ENCODE measurements at regions not wholly inside any gene's neighbourhood (a gene's known extent, or its start where the extent isn't known, plus 50 kb on each side); places are given as distances from the start of the nearest gene placed in this dataset.
"Not testable (repeated sequence)": the region's sequence is repeated elsewhere in the genome, so short reads cannot be mapped to it uniquely, and the experiment has no call there.

- not testable (repeated sequence) for H3K4me1 ChIP-seq (ENCODE audit: control insufficient read depth, insufficient read depth, low read length, poor library complexity, severe bottlenecking); DNase-seq; H3K4me3 ChIP-seq (ENCODE audit: insufficient read depth, low read depth, low read length, poor library complexity, severe bottlenecking); H3K9me3 ChIP-seq (ENCODE audit: control insufficient read depth, low read length); H3K36me3 ChIP-seq (ENCODE audit: control insufficient read depth, insufficient read depth, low read length); H3K27ac ChIP-seq (ENCODE audit: insufficient read depth, low read length, poor library complexity, severe bottlenecking); H3K27me3 ChIP-seq (replicated peaks; ENCODE audit: control insufficient read depth, insufficient read depth, low read length, poor library complexity, severe bottlenecking)
Measured at GRCh38 chr10:46792657-46793357, 118.4 kb upstream of the PTPN20 start.

- not testable (repeated sequence) for DNase-seq; H3K27ac ChIP-seq (ENCODE audit: insufficient read depth, low read length, poor library complexity, severe bottlenecking); H3K36me3 ChIP-seq (ENCODE audit: control insufficient read depth, insufficient read depth, low read length); H3K27me3 ChIP-seq (replicated peaks; ENCODE audit: control insufficient read depth, insufficient read depth, low read length, poor library complexity, severe bottlenecking); H3K4me3 ChIP-seq (ENCODE audit: insufficient read depth, low read depth, low read length, poor library complexity, severe bottlenecking); H3K4me1 ChIP-seq (ENCODE audit: control insufficient read depth, insufficient read depth, low read length, poor library complexity, severe bottlenecking); H3K9me3 ChIP-seq (ENCODE audit: control insufficient read depth, low read length)
Measured at GRCh38 chr10:46796351-46796750, 114.9 kb upstream of the PTPN20 start.

DNA sequence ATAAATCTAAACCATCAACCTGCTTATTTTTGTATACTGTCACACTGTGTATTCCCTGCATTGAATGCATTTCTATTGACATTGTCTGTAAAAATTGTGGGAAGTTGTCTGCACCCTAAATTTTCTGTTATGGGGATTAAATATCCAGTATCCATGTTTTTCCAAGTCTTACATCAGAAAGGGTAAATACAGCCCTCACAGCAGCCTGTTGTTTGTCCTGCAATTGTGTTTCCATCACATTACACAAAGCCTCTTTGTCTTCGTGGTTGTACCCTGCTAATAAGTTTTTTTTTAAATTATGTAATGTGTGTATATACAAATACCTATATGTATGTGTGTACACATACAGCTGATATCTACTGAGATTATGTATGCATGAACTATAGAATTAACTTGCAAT lies 109.2 kb upstream of the PTPN20 start:
- not testable (repeated sequence) for H3K27ac ChIP-seq (ENCODE audit: insufficient read depth, low read length, poor library complexity, severe bottlenecking); H3K36me3 ChIP-seq (ENCODE audit: control insufficient read depth, insufficient read depth, low read length); H3K27me3 ChIP-seq (replicated peaks; ENCODE audit: control insufficient read depth, insufficient read depth, low read length, poor library complexity, severe bottlenecking); H3K4me1 ChIP-seq (ENCODE audit: control insufficient read depth, insufficient read depth, low read length, poor library complexity, severe bottlenecking); H3K9me3 ChIP-seq (ENCODE audit: control insufficient read depth, low read length); H3K4me3 ChIP-seq (ENCODE audit: insufficient read depth, low read depth, low read length, poor library complexity, severe bottlenecking); DNase-seq

DNA sequence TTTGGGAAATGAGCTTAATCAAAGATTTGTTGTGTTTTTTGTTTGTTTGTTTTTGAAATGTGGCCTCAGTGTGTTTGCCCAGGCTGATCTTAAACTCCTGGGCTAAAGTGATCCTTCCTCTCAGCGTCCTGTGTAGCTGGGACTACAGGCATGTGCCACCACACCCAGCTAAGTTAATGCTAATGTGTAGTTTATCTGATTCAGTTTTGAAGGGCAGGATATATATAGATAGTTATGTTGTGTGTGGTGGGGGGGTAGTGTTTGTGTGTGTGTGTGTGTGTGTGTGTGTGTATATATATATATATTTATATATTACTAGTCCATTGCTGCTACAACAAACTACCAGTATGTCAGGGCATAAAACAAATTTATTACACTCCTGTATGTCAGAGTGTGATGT lies 108.1 kb upstream of the PTPN20 start:
- H3K27ac ChIP-seq (ENCODE audit: insufficient read depth, low read length, poor library complexity, severe bottlenecking); H3K4me1 ChIP-seq (ENCODE audit: control insufficient read depth, insufficient read depth, low read length, poor library complexity, severe bottlenecking); H3K9me3 ChIP-seq (ENCODE audit: control insufficient read depth, low read length); H3K4me3 ChIP-seq (ENCODE audit: insufficient read depth, low read depth, low read length, poor library complexity, severe bottlenecking); DNase-seq; H3K27me3 ChIP-seq (replicated peaks; ENCODE audit: control insufficient read depth, insufficient read depth, low read length, poor library complexity, severe bottlenecking); H3K36me3 ChIP-seq (ENCODE audit: control insufficient read depth, insufficient read depth, low read length): not testable (repeated sequence)

DNA sequence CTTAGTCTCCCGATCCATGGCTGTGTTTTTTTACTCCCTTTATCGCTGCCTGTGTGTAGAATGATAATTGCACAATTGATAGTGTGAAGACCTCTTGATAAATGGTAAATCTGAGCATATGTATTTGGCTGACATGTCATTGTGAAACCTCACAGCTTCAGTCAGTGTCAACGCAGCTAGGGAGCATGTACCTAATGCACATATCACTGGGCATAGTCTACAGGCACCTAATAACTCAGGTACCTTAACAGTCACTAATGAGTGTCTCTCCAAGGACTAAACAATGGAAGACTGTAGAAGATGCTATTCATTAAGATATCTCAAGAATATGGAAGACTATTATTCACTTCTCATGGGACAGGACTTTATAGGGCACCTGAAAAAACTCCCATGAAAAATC lies 101.0 kb upstream of the PTPN20 start:
- not testable (repeated sequence) for H3K36me3 ChIP-seq (ENCODE audit: control insufficient read depth, insufficient read depth, low read length); H3K4me1 ChIP-seq (ENCODE audit: control insufficient read depth, insufficient read depth, low read length, poor library complexity, severe bottlenecking); H3K9me3 ChIP-seq (ENCODE audit: control insufficient read depth, low read length); DNase-seq; H3K4me3 ChIP-seq (ENCODE audit: insufficient read depth, low read depth, low read length, poor library complexity, severe bottlenecking); H3K27me3 ChIP-seq (replicated peaks; ENCODE audit: control insufficient read depth, insufficient read depth, low read length, poor library complexity, severe bottlenecking); H3K27ac ChIP-seq (ENCODE audit: insufficient read depth, low read length, poor library complexity, severe bottlenecking)

GRCh38 chr10:46816126-46816525 lies 95.1 kb upstream of the PTPN20 start:
- H3K27me3 ChIP-seq (replicated peaks; ENCODE audit: control insufficient read depth, insufficient read depth, low read length, poor library complexity, severe bottlenecking); H3K4me3 ChIP-seq (ENCODE audit: insufficient read depth, low read depth, low read length, poor library complexity, severe bottlenecking); DNase-seq; H3K36me3 ChIP-seq (ENCODE audit: control insufficient read depth, insufficient read depth, low read length); H3K4me1 ChIP-seq (ENCODE audit: control insufficient read depth, insufficient read depth, low read length, poor library complexity, severe bottlenecking); H3K27ac ChIP-seq (ENCODE audit: insufficient read depth, low read length, poor library complexity, severe bottlenecking); H3K9me3 ChIP-seq (ENCODE audit: control insufficient read depth, low read length): not testable (repeated sequence)

- H3K27me3 ChIP-seq (replicated peaks; ENCODE audit: control insufficient read depth, insufficient read depth, low read length, poor library complexity, severe bottlenecking); DNase-seq; H3K9me3 ChIP-seq (ENCODE audit: control insufficient read depth, low read length); H3K4me1 ChIP-seq (ENCODE audit: control insufficient read depth, insufficient read depth, low read length, poor library complexity, severe bottlenecking); H3K36me3 ChIP-seq (ENCODE audit: control insufficient read depth, insufficient read depth, low read length); H3K4me3 ChIP-seq (ENCODE audit: insufficient read depth, low read depth, low read length, poor library complexity, severe bottlenecking); H3K27ac ChIP-seq (ENCODE audit: insufficient read depth, low read length, poor library complexity, severe bottlenecking): not testable (repeated sequence)
Measured at GRCh38 chr10:46840393-46841050, 70.7 kb upstream of the PTPN20 start.

DNA sequence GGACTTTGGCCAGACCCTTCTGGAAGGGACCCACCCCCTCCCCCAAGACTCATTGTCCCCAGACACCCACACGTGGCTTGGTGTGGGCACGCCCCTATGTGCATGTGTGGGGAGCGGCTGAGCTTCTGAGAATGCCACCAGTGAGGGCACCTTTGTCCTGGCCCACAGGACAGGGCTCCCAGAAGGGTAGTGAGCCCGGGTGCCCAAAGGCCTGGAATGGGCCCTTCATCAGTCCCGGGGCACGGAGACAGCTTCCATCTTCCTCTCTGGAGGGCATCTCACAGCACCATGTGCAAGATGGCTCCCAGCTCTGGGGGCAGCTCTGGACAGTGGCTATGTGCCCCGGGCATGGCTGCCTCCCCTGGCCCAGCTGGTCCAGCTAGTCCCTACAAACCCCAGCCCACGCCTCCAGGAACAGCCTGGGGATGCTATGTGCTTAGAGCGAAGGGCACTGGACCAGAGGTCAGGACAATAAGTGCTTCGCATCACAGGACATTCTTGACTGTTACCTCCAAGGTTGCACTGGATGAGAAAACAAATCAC lies 70.1 kb upstream of the PTPN20 start:
- not testable (repeated sequence) for H3K27ac ChIP-seq (ENCODE audit: insufficient read depth, low read length, poor library complexity, severe bottlenecking); DNase-seq; H3K9me3 ChIP-seq (ENCODE audit: control insufficient read depth, low read length); H3K36me3 ChIP-seq (ENCODE audit: control insufficient read depth, insufficient read depth, low read length); H3K4me3 ChIP-seq (ENCODE audit: insufficient read depth, low read depth, low read length, poor library complexity, severe bottlenecking); H3K4me1 ChIP-seq (ENCODE audit: control insufficient read depth, insufficient read depth, low read length, poor library complexity, severe bottlenecking); H3K27me3 ChIP-seq (replicated peaks; ENCODE audit: control insufficient read depth, insufficient read depth, low read length, poor library complexity, severe bottlenecking)

DNA sequence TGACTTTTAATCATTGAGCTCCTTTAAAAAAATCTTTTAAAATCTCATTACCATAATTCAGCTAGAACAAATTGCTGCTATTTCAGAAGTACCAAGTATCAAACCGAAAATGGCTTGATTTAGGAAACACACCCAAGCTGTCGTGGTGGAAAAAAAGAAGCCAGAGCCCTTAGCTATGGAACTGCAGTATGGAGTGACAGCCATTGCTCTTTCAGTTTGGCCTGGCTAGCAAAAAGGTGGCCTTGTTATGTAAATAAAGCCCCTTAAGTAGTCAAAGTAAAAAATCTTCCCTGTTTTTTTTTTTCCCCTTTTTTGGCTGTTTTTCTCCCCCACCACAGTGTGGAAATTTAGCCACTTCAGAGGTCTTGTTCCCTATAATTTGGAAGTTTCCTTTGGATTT lies 66.0 kb upstream of the PTPN20 start:
- not testable (repeated sequence) for H3K4me3 ChIP-seq (ENCODE audit: insufficient read depth, low read depth, low read length, poor library complexity, severe bottlenecking); H3K27ac ChIP-seq (ENCODE audit: insufficient read depth, low read length, poor library complexity, severe bottlenecking); H3K27me3 ChIP-seq (replicated peaks; ENCODE audit: control insufficient read depth, insufficient read depth, low read length, poor library complexity, severe bottlenecking); H3K36me3 ChIP-seq (ENCODE audit: control insufficient read depth, insufficient read depth, low read length); H3K9me3 ChIP-seq (ENCODE audit: control insufficient read depth, low read length); H3K4me1 ChIP-seq (ENCODE audit: control insufficient read depth, insufficient read depth, low read length, poor library complexity, severe bottlenecking); DNase-seq

DNA sequence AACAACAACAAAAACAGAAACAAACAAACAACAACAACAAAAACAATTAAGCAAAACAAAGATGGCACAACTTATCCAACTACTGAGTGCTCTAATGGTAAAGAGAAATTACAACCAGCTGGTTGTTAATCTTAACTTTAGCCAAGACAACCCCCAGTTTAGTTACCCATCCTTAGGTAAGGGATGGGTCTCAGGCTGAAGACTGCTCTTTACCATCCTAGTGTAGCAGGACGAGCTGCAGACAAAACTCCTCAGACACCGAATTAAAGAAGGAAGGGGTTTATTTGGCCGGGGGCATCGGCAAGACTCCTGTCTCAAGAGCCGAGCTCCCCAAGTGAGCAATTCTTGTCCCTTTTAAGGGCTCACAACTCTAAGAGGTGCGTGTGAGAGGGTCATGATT lies 65.6 kb upstream of the PTPN20 start:
- not testable (repeated sequence) for H3K27ac ChIP-seq (ENCODE audit: insufficient read depth, low read length, poor library complexity, severe bottlenecking); H3K36me3 ChIP-seq (ENCODE audit: control insufficient read depth, insufficient read depth, low read length); H3K4me3 ChIP-seq (ENCODE audit: insufficient read depth, low read depth, low read length, poor library complexity, severe bottlenecking); H3K4me1 ChIP-seq (ENCODE audit: control insufficient read depth, insufficient read depth, low read length, poor library complexity, severe bottlenecking); H3K27me3 ChIP-seq (replicated peaks; ENCODE audit: control insufficient read depth, insufficient read depth, low read length, poor library complexity, severe bottlenecking); DNase-seq; H3K9me3 ChIP-seq (ENCODE audit: control insufficient read depth, low read length)
